Dermis blood vessel endothelial cell (primary cell): ENCODE measurements at regions not wholly inside any gene's neighbourhood (a gene's known extent, or its start where the extent isn't known, plus 50 kb on each side); places are given as distances from the start of the nearest gene placed in this dataset.
"Not testable (repeated sequence)": the region's sequence is repeated elsewhere in the genome, so short reads cannot be mapped to it uniquely, and the experiment has no call there.

Source experiments
- DNase-seq: peaks from one replicate; pipeline ENCODE4 v3.0.0; 2010

- peak; percentile 78 for DNase-seq
Observed at GRCh38 chr5:98325187-98325586, 448.3 kb upstream of the RGMB start.

DNA sequence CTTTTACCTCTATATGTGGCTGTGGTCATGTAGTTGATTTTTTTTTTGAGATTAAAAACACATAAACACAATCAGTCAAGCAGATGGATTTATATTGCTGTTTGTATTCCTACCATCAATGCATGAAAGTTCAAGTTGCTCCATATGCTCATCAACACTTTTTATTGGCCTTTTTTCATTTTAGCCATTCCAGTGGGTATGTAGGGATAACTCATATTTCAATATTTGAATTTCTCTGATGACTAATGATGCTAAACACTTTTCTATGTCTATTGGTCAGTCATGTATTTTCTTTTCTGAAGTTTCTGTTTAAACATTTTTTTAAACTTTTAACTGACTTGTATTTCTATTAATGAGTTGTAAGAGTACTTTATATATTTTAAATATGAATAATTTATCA, 445.4 kb upstream of the RGMB start:
- no peak for DNase-seq

DNA sequence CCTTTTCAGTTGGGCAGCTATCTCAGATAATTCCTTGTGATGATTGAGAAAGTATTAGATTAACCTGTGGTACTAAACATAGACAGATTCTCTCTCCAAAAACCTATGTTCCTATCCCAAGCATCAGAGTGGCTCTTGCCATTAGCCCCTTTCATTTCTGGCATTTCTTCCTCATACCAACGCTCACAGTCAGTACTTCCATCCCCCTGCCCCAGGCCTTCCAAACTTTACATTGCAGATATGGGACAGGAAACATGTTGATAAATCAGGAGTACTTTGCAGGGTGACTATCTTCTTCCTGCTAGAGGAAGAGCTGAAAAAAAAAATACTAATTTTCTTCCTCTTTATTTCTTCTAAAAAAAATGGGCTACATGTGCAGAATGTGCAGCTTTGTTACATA, 442.6 kb upstream of the RGMB start:
- DNase-seq: no peak

- DNase-seq: no peak
Observed at GRCh38 chr5:98333921-98334320, 439.5 kb upstream of the RGMB start.

DNA sequence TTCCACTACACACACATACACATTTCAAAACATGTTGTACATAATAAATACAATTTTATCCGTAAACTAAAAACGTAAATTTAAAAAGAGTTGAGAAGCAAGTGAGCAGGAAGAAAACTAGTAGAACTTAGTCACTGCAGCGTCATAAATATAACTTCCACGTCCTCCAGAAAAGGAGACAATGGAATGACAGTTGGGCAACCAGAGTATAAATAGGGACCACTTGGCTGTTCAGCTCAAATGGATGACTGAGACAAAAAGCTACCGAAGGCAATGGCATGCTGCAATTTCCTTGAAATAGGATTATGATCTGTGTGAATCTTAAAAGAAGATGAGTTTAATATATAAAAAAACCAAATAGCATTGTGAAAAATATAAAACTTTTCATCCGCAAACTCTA, 438.5 kb upstream of the RGMB start:
- no peak for DNase-seq

DNA sequence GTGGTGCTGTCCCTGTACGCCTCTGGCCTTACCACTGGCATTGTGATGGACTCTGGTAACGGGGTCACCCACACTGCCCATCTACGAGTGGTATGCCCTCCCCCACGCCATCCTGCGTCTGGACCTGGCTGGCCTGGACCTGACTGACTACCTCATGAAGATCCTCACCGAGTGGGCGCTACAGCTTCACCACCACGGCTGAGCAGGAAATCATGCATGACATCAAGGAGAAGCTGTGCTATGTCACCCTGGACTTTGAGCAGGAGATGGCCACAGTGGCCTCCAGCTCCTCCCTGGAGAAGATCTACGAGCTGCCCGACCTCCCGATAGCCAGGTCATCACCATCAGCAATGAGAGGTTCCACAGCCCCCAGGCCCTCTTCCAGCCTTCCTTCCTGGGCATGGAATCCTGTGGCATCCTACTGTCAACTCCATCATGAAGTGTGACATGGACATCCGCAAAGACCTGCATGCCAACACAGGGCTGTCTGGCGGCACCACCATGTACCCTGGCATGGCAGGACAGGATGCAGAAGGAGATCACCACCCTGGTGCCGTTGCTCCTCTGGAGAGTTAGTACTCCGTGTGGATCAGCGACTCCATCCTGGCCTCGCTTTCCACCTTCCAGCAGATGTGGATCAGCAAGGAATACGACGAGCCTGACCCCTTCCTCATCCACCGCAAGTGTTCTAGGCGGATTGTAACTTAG, 434.2 kb upstream of the RGMB start:
- no peak for DNase-seq

DNA sequence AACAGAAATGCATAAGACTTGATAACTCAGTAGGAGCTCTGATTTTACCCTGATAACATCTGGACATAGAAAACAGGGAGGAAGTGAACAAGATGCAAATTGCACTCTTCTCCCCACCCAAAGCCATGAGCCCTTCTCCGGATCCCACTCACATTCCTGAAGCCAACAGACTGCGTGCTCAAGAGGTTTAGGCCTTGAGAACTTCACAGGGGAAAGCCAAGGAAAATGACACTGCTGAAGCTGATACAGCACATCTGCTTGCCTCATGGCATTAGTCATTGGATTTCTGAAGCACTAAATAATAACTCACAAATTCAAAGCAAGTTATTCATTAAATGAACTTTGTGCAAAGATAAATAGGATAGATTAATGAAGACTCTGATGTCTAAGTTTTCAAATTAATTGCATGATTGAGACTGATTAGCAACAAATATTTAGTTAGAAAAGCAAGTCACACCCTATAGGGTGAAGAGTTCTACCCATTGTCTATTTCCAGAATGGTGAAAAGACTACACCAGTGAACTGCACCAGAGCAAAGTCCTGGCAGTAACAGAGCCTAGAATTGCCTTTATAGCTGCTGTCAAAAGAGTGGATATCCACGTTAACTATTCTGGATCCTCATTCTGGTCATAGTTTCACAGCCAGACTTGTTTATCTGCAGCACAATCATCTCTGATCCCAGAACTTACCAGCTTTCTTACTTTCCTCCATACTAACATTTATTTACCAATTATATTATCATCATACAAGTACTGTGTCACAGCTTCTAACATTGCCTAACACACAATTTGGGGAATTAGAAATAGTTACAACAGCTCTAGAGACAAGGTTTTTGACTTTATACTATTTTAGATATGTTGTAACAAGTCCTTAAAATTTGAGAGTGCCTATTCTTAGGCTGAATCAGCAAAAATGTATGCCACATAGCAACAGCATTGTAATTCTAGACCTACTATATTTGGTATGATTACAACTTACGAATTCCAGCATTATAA, 432.1 kb upstream of the RGMB start:
- no peak for DNase-seq

GRCh38 chr5:98342958-98343660, 430.4 kb upstream of the RGMB start:
- DNase-seq: not testable (repeated sequence)

DNA sequence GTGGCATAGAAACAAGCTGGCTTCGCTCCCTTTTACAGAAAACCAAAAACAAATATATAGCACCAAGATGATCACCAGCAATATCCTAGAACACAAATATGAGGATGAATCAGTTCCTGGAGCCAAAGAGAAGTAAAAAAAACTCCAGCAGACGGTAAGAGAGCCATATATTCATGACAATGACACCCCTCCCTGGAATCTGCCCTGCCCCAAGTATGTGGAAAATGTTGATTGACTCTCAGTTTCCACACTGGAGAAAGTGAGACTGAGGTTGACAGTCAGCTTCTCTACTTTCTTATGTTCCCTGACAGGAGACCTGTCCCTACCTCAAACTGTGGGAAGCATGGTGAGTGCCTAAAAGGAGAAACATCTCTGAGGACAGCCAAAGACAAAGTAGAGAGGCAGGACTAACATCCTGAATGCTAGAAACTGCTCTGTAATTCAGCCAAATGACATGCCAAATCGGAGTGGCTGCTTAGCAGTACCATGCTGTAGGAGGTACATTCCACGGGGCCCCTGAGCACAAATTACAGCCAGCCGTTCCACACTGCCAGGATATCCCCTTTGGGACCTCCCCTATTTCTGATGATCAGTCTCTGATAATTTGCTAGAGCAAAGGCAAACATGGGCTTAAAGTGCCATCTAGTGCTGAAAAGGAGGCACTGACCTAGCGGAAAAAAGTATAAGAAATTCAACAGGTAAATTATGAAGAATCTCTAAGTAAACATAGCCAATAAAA, 424.0 kb upstream of the RGMB start:
- peak; percentile 60 for DNase-seq

DNA sequence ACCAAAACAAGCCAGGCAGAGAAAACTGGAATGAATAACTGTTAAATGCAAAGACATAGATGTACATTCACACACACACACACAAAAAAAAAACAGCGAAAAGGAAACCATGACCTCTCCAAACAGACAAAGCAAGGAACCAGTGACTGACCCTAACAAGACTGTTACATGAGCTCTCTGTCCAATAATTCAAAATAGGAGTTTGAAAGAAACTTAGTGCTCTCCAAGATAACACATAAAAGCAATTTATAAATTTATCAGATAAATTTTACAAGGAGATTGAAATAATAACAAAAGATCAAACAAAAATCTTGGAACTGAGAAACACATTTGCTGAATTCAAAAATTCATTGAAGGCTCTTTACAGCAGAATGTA, 423.5 kb upstream of the RGMB start:
- no peak for DNase-seq

DNA sequence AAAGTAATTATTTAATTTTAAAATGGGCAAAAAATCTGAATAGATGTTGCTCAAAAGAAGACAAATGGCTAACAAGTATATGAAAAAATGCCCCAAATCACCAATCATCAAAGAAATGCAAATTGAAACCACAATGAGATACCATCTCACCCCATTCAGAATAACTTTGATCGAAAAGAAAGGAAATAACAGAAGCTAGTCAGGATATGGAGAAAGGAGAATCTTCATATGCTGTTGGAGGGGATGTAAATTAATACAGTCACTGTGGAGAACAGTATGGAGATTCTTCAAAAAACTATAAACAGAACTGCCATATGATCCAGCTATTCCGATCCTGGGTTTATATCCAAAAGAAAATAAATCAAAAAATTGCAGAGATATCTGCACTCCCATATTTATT, 418.5 kb upstream of the RGMB start:
- no peak for DNase-seq

DNA sequence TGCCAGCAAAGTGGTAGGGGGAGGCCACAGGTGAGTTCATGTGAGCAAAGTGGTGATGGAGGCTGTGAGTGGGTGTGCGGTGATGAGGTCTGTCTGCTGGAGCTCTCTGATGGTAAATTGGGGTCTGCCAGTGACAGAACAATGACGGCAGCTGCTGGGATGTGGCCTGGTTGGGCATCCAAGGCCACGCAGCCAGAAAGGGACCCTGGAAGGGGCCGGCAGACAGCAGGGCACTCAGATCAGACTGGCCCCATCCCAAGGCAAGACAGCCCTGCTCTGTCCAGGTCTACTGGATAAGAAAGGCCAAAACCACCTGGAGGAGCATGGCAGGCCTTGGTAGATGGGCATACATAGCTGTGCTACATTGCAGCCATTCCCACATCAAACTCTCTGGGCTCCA, 412.9 kb upstream of the RGMB start:
- DNase-seq: no peak

GRCh38 chr5:98363157-98363556, 410.3 kb upstream of the RGMB start:
- DNase-seq: no peak

GRCh38 chr5:98364549-98364948, 408.9 kb upstream of the RGMB start:
- no peak for DNase-seq

DNA sequence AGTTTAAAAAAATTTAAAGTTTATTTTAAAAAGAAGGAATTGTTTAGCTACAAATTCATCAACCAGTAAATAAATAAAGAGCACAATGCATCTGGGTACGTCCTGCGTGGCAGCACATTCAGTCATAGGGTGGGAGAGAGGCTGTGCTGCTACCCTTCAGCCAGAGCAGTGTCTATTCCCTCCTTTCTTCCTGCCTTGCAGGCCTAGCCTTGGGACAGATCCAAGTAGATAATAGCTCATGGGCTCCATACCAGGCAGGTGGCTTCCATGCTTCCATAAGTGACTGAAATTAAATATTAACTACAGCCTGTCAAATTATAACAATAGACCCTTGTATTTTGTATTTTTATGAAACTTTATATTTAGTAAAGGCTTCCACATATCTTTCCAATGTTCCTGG, 408.3 kb upstream of the RGMB start:
- no peak for DNase-seq

GRCh38 chr5:98368141-98368540, 405.3 kb upstream of the RGMB start:
- peak; percentile 26 for DNase-seq

- DNase-seq: no peak
Observed at GRCh38 chr5:98372351-98372750, 401.1 kb upstream of the RGMB start.

DNA sequence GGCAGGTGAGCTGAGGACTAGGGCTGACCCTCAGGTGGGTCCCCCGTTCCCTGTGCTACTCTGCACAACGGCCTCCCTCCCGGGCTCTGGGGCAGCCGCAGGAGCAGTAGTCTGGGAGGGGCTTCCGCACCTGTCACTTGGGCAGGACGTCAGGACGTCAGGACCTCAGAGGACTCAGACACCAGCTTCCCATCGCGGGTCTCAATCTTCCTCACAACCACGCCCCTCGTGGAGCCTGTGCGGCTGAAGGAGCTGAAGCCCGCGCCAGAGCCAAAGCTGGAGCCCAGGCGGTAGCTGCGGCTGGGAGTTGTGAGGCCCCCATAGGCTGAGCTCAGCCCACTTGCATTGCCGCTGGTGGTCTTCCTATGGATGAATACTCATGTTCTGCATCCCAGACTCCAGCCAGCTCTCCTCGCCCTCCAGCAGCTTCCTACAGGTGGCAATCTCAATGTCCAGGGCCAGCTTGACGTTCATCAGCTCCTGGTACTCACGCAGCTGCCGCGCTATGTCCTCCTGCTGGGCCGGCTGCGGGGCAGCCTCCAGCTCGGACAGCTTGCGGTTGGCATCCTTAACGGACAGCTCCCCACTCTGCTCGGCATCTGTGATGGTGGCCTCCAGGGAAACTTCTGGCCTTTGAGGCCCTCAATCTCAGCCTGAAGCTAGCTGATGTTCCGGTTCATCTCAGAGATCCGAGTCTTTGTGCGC, 381.4 kb upstream of the RGMB start:
- no peak for DNase-seq

GRCh38 chr5:98393205-98393604, 380.3 kb upstream of the RGMB start:
- DNase-seq: not testable (repeated sequence)

DNA sequence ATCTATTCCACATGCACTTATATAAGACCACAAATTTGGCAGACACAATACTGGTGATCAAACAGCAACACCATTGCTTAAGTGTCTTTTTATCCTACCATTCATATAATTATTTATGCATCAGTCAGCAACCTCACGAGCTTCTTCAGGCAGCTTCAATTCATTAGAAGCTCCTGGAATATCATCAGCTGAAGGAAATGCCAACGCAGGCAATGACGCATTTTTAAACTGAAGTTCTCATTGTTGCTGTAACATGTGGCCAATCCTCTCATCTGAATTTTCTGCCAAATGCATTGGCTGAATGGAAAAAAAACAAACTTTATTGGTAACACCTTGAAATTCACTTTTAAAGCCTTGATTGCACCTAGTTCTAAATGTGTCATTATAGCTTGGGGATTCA, 376.4 kb upstream of the RGMB start:
- DNase-seq: peak; percentile 73

DNA sequence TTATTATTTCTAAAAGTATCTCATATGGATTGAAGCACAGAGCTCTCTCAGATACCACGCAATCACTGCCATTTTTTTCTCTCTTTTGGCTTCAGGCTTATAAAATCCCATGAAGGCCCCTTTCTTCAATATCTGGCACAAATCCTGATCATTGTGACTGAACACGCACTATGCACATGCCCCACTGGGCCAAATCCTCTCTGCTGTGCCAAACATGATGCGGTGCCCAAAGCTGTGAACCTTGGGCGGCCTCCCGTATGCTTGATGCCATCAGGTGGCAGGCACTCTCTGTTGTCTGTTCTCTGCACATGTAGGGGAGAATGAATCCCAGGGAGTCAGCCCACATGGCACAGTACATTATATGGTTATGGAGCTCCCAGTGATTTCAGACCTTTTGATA, 375.0 kb upstream of the RGMB start:
- DNase-seq: no peak

- no peak for DNase-seq
Observed at GRCh38 chr5:98401656-98402055, 371.8 kb upstream of the RGMB start.
